NB4 (cell line): ENCODE measurements at regions not wholly inside any gene's neighbourhood (a gene's known extent, or its start where the extent isn't known, plus 50 kb on each side); places are given as distances from the start of the nearest gene placed in this dataset.

ENCODE experiments used
- DNase-seq: peaks from one replicate; pipeline ENCODE4 v3.0.0; 2010; ENCODE audit warnings: low read depth
- H3K4me3 ChIP-seq: one replicate; pipeline ENCODE4 v1.5.1; 2011; ENCODE audit warnings: mild to moderate bottlenecking, low read depth, low read length, moderate library complexity
- CTCF ChIP-seq: IDR thresholded peaks from one replicate; pipeline ENCODE4 v1.5.1; 2012; ENCODE audit warnings: low read depth, low read length
- MAX ChIP-seq: IDR thresholded peaks from 2 replicates; pipeline ENCODE4 v1.6.1; 2011; ENCODE audit warnings: low read depth, low read length
- MYC ChIP-seq: IDR thresholded peaks from 2 replicates; pipeline ENCODE4 v1.6.1; 2011; ENCODE audit warnings: low read depth, low read length
- POLR2A ChIP-seq: IDR thresholded peaks from 2 replicates; pipeline ENCODE4 v1.6.1; 2011; ENCODE audit warnings: mild to moderate bottlenecking; ENCODE audit not compliant: insufficient read length; ENCODE audit errors: extremely low read depth

GRCh38 chr3:176867681-176868663 lies 329.3 kb downstream of the TBL1XR1 start:
- no peak overlapping the region for H3K4me3 ChIP-seq
- TF ChIP-seq MAX: no peak
- DNase-seq: no peak

- TF ChIP-seq MAX (no peak), MYC (no peak), CTCF (no peak), POLR2A (no peak)
- H3K4me3 ChIP-seq: no peak overlapping the region
- no peak for DNase-seq
These were observed 336.1 kb downstream of the TBL1XR1 start for GRCh38 chr3:176861137-176861536.

GRCh38 chr3:176856721-176857120 lies 340.6 kb downstream of the TBL1XR1 start:
- no peak for DNase-seq
- H3K4me3 ChIP-seq: no peak overlapping the region
- TF ChIP-seq POLR2A (no peak), MAX (no peak), CTCF (no peak), MYC (no peak)

GRCh38 chr3:176855901-176856486 lies 341.3 kb downstream of the TBL1XR1 start:
- no peak overlapping the region for H3K4me3 ChIP-seq
- no peak for DNase-seq
- TF ChIP-seq CTCF: no peak
- TF ChIP-seq MAX: no peak
- no peak for TF ChIP-seq MYC

- no peak overlapping the region for H3K4me3 ChIP-seq
- TF ChIP-seq CTCF: no peak
- TF ChIP-seq POLR2A: no peak
- no peak for TF ChIP-seq MAX
- TF ChIP-seq MYC: no peak
- DNase-seq: no peak
These were observed 342.1 kb downstream of the TBL1XR1 start for GRCh38 chr3:176855213-176855612.

- no peak overlapping the region for H3K4me3 ChIP-seq
- TF ChIP-seq MAX: no peak
- TF ChIP-seq MYC: no peak
- TF ChIP-seq CTCF: no peak
- no peak for TF ChIP-seq POLR2A
- no peak for DNase-seq
These were observed 346.8 kb downstream of the TBL1XR1 start for GRCh38 chr3:176850498-176850897.
